Occipital lobe (tissue), 1 donor: ENCODE measurements at regions not wholly inside any gene's neighbourhood (a gene's known extent, or its start where the extent isn't known, plus 50 kb on each side); places are given as distances from the start of the nearest gene placed in this dataset.
"Not testable (repeated sequence)": the region's sequence is repeated elsewhere in the genome, so short reads cannot be mapped to it uniquely, and the experiment has no call there.

Experiments used
- DNase-seq: peaks from one replicate; lab custom pipeline; 2025; lab: John Stamatoyannopoulos, UW

DNA sequence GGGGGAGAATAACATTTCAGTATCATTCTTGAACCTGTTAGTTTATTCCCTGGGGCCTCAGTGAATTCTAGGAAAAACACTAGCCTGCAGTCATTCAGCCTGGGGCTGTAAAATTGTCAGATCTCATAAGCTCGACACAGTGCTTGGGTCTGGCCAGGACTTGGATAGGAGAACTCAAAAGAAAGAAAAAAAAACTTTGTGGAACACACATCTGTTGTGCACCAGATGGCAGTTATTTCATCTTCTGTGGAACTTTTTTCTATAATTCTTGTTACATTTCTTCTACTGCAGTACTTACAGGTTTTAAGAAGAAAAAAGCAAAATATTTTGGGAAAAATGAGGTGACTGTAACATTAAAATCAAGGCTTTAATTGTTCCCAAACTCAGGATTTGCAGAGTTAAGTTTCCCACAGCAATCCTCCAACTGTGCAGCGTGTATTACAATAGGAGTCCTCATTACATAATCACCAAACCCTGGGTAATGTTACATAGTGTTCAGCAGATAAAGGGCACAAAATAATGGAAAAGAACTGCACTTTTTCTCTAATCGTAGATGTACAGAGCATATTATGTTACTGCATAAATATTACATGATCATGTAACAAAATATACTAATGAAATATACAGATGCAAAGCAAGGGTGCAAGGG, 531.1 kb upstream of the CITED2 start:
- no peak for DNase-seq

DNA sequence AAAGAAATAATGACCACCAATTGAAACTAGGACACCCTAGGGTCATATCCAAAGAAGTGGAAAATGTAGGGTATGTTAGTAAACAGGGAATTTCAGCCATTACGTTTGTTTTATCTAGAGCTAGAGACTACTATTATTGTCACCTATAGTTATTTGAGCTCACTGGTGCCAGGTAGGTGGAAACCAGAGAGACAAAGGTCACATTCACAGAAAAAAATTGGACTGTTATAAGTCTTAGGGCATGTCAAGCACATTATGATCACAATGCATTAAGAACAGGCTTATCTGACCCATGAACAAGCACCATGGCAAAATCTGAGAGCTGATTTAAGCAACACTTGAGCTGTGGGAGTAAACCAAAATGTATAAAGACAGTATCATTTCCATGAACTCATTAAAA, 530.1 kb upstream of the CITED2 start:
- DNase-seq, result no peak

DNA sequence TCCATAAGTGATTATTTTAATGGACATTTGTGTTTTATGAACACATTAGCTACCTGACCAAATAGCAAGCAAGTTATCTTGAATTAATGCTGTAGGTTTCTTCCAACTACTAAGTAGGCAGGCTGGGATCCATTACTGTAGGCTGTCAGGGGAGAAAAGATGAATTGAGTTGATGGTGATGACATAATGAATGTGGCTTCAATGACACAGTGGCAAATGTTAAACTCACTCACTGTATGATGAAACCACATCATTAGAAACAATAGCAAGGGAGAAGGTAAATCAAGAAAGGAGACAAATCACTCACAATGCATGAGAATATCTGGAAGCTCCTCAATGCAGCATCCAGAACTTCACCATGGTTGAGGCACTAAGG, 529.7 kb upstream of the CITED2 start:
- DNase-seq, result no peak

- no peak for DNase-seq
Measured at GRCh38 chr6:139903411-139904157, 529.1 kb upstream of the CITED2 start.

DNA sequence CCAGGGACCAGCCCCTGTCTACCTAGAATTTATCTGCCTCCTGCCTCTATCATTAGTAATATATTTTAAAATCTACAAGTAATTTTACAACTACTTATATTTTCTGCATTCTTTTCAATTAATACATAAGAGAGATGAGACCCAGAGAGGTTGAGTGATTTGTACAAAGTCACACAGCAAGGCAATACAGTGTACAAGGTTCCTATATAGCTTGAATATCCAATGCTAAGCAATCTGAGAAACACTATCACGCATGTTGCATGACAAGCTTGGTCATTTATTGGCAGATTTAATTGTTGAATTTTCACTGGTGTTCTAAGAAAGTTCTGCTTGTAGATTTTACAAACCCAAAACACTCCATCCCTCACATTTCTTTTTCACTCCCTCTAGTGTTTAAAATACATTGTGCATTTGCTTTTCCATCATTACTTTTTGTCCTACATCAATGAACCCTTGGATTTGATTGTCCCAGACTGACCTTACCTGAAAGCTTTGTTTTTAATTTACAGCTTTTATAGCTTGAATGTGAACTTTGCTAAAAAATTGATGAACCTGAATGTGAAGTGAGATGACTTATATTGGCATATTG, 520.9 kb upstream of the CITED2 start:
- no peak for DNase-seq

- DNase-seq, result no peak
Measured at GRCh38 chr6:139894271-139894670, 519.8 kb upstream of the CITED2 start.

DNA sequence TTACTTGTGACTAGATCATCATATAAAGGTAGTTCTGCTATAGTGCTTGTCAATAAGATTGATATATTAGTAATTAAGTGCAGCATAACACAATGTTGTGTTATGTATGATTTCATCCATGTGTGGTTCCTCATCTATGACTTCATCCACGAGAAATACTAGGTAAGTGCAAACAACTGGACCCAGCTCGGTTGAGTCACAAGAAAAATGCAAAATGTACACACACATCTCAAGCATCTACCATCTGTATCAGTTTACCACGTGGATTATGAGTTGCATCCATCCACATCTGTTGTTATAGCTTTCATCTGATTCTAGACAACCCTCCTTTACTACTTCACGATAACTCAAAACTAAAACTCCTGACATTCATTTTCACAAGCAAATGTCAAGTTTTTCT, 517.0 kb upstream of the CITED2 start:
- DNase-seq, result no peak

DNA sequence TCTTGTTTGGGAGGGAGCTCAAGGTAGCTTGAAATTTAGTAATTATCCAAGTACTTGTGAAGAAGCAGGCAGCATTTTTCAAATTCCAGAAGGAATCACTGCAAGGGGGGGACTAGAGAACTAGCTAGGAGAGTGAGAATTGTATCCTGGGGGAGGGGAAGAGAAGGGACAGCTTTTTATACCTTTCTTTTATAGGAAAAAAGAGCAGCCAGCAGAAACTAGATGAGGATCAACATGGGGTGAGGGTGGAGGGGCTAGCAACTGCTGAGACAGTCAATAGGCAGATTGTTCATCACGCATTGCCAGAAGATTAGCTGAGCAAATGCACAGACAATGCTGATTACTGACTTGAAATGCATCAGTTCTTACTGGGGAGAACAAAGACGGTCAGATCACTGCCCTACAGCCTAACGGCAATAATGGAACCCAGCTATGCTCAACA, 514.3 kb upstream of the CITED2 start:
- DNase-seq, result no peak

- DNase-seq, result no peak
Measured at GRCh38 chr6:139887275-139887674, 512.8 kb upstream of the CITED2 start.

- DNase-seq, result no peak
Measured at GRCh38 chr6:139886396-139886795, 511.9 kb upstream of the CITED2 start.

DNA sequence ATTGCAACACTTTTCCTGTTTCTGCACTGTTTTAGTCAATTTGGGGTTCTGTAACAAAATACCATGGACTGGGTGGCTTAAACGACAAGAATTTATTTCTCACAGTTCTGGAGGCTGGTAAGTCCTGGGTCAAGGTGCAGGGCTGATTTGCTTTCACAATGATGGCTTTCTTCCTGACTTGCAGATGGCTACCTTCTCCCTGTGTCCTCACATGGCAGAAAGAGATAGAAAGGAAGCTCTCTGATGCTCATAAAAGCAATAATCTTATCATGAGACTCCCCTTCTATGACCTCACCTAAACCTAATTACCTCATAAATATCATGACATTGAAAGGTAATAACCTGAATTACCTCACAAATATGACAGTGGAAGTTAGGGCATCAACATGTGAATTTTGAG, 511.5 kb upstream of the CITED2 start:
- no peak for DNase-seq

- DNase-seq, result no peak
Measured at GRCh38 chr6:139883776-139884175, 509.3 kb upstream of the CITED2 start.

DNA sequence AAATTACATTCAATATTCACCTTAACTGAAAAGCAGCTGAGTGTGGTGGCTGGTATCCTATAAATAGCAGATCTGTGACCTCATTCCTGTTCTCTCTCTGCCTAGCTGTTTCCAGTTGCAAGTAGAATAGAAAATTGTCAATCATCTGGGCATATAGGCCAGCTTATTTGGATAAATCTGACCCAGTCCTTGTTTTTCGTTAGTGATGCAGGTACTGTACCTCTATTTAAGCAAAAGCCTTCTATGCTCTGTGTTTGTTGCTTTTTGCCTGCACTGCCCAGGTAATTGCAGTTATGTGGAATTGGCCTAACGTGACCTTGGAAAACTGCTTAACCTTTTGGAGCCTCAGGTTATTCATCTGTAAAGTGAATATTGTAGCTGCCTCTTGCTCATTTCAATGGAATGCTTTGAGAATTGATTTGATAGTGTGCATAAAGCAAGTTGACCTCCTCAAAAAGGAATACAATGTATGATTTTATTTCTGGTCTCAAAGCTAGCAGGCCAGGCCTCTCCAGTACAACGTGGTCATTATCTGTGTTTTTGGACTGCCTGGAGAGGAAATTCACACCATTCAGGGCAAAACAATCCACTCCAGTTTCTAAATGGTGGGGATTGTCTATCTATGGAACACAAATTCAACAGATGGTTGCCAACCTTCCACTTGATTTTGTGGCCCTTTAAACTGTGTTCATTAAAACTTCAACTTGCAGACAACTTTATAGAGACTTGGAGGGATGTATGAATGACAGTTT, 508.7 kb upstream of the CITED2 start:
- no peak for DNase-seq

GRCh38 chr6:139882234-139882633, 507.8 kb upstream of the CITED2 start:
- DNase-seq, result no peak

- no peak for DNase-seq
Measured at GRCh38 chr6:139881728-139882211, 507.3 kb upstream of the CITED2 start.

DNA sequence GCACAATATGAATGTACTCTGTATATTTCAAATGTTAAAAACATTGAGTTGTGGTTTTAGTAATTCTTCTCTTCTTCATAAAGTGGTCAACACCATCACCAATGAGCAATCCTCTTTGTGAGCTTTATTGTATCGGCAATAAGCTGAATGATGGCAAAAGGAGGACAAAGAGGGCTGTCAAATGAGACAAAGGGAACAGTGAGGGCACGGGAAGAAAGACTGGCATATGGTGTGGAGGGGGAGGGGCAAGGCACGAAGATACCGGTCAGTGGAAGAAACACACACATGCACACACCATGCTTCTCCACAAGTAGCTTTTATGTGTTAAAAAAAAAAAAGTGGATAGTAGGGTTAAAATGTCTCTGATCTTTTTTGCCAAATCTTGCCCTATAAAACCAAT, 506.8 kb upstream of the CITED2 start:
- no peak for DNase-seq

DNA sequence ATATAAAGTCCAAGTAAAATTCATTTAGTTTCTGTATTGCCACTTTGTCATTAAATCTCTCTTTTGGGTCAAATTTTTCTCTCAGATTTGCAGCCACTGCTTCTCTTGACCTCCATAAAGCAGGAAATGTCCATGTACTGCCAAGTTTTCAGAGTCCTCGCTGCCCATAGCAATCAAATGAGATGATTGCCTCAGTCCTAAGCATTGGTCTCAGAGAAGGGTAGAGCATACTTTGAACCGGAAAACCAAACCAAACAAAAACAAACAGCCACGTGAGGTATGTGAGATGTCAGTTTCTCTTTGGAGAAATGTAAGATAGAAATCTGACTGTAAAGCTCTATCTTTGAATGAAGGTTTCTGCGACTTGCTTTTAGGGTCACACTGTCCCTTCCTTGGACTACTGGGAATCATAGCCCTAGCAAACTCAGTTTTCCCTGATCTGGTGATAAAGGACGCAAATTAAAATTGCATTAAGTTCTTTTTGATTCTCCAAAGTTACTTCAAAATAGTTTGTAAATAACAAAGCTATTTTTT, 505.4 kb upstream of the CITED2 start:
- no peak for DNase-seq

GRCh38 chr6:139879241-139879640, 504.8 kb upstream of the CITED2 start:
- not testable (repeated sequence) for DNase-seq

DNA sequence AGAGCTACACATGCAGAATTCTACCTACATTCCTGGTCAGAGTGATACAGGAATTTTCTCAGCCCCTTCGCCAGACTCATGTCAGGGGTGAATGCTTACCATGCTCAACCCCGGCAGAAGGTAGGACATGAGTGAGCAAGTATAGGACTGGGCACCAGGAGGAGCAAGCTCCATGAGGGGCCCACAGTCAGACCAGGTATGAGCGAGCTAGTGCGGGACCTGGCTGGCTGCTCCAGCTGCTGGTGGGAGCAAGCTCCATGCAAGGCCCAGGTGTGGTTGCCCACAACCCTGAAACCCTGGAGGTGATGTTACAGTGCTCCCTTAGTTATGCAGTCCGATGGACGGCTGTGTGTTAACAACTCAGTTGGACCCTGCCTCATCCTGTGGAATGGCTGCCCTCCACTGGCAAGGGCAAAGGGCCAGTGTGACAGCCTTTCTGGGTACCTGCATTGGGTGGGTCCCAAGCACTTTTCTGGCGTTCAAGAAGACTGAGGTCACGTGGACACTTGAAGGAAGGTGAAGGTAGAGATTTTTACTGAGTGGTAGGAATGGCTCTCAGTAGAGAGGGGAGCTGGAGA, 503.5 kb upstream of the CITED2 start:
- no peak for DNase-seq

GRCh38 chr6:139872665-139873064, 498.2 kb upstream of the CITED2 start:
- no peak for DNase-seq

DNA sequence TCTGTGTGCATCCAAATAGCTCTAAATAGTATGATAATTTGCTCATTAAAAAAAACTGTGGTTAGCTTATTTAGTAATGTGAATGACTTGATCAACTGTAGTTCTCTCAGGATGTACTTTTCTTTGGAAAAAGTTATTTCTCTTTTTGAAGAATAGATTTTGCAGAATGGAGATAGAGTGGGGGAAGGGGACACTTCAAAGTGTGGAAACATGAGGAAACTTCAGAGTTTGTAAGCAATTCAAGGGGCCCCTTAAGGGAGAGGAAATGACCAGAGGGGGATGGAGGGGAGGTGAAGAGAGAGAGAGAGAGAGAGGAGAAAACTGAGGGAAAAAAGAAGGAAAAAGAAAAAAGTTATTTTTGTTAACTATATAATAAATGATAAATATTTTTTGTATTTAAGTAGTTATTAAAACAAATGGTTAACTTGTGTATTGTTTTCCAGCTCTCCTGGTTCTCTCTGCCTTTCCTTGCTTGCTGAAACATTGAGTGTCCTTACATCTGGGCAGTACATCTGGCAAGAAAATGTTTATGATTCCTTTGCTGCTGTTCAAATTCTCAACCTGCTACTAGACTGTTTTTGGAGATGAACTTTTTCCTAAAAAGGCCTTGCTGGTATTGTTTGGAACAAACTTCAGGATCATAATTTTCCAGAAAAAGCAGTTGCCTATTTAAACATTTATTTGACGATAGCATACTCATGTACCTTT, 497.5 kb upstream of the CITED2 start:
- DNase-seq, result no peak
